ENCODE measurements at regions not wholly inside any gene's neighbourhood (a gene's known extent, or its start where the extent isn't known, plus 50 kb on each side); places are given as distances from the start of the nearest gene placed in this dataset.

DNA sequence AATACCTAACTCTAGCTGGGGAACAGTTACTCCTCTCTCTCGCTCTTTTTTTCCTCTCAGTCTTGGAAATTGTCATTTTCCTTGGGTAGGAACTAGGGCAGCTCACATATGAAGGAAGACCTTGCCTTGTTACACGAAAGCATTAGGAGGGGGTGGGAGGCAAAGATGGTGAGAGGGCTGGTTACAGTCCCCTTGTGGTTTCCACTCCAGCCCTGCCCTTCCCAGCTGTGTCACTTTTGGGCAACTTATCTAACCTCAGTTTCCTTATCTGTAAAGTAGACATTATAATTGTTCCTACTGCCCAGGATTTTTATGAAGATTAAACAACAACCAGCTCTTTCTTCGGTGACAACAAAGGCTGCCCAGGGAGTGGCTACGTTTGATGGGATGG is 196.2 kb upstream of the CLINT1 start:
- TF ChIP-seq, protein P1, sequence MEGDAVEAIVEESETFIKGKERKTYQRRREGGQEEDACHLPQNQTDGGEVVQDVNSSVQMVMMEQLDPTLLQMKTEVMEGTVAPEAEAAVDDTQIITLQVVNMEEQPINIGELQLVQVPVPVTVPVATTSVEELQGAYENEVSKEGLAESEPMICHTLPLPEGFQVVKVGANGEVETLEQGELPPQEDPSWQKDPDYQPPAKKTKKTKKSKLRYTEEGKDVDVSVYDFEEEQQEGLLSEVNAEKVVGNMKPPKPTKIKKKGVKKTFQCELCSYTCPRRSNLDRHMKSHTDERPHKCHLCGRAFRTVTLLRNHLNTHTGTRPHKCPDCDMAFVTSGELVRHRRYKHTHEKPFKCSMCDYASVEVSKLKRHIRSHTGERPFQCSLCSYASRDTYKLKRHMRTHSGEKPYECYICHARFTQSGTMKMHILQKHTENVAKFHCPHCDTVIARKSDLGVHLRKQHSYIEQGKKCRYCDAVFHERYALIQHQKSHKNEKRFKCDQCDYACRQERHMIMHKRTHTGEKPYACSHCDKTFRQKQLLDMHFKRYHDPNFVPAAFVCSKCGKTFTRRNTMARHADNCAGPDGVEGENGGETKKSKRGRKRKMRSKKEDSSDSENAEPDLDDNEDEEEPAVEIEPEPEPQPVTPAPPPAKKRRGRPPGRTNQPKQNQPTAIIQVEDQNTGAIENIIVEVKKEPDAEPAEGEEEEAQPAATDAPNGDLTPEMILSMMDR (conservative IDR thresholded peaks at IDR 0.05; ENCODE audit: low read depth, low read length) = no peak
- no peak for DNase-seq (ENCODE audit: low read depth)
- H3K4me3 ChIP-seq (ENCODE audit: low read length) = no peak overlapping the region

- DNase-seq (ENCODE audit: low read depth) = peak; percentile 63
- TF ChIP-seq, protein P1 (conservative IDR thresholded peaks at IDR 0.05; ENCODE audit: low read depth, low read length) = no peak
- H3K4me3 ChIP-seq (ENCODE audit: low read length) = no peak overlapping the region
Measured at GRCh38 chr5:158054223-158055110, 195.5 kb upstream of the CLINT1 start.

DNA sequence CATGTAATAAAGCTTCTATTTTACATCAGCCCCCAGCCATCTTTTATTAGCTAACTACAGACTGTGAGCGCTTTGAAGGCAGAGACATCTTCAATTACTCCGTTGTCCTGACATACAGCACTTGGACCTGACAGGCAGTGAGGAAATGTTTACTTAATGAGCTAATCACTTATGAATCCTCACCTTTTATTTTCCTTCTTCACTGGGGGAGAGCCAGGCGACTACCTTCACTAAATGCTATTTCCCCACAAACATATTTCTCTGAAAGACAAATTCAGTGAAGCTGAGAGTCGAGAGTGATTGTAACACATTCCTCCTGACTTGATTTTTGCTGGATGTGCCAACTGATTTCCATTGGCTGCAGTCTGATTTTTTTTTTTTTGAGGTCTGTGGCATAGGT is 192.1 kb upstream of the CLINT1 start:
- TF ChIP-seq, protein P1 (conservative IDR thresholded peaks at IDR 0.05; ENCODE audit: low read depth, low read length) = no peak
- no peak for DNase-seq (ENCODE audit: low read depth)

GRCh38 chr5:158050421-158050820 is 191.5 kb upstream of the CLINT1 start:
- no peak overlapping the region for H3K4me3 ChIP-seq (ENCODE audit: low read length)
- TF ChIP-seq, protein P1 (conservative IDR thresholded peaks at IDR 0.05; ENCODE audit: low read depth, low read length) = no peak
- no peak for DNase-seq (ENCODE audit: low read depth)

More for the DNA sequence above, 192.1 kb upstream of the CLINT1 start:
- H3K4me3 ChIP-seq (ENCODE audit: low read length) = no peak overlapping the region

- H3K4me3 ChIP-seq (ENCODE audit: low read length) = no peak overlapping the region
- TF ChIP-seq, protein P1 (conservative IDR thresholded peaks at IDR 0.05; ENCODE audit: low read depth, low read length) = no peak
- no peak for DNase-seq (ENCODE audit: low read depth)
Measured at GRCh38 chr5:158049459-158049858, 190.5 kb upstream of the CLINT1 start.

- H3K4me3 ChIP-seq (ENCODE audit: low read length) = no peak overlapping the region
- no peak for DNase-seq (ENCODE audit: low read depth)
- TF ChIP-seq, protein P1 (conservative IDR thresholded peaks at IDR 0.05; ENCODE audit: low read depth, low read length) = no peak
Measured at GRCh38 chr5:158045696-158046095, 186.8 kb upstream of the CLINT1 start.

- TF ChIP-seq, protein P1 (conservative IDR thresholded peaks at IDR 0.05; ENCODE audit: low read depth, low read length) = no peak
- H3K4me3 ChIP-seq (ENCODE audit: low read length) = no peak overlapping the region
- DNase-seq (ENCODE audit: low read depth) = no peak
Measured at GRCh38 chr5:158039911-158040347, 181.0 kb upstream of the CLINT1 start.

All from retinal pigment epithelial cell (primary cell).